ENCODE measurements at regions not wholly inside any gene's neighbourhood (a gene's known extent, or its start where the extent isn't known, plus 50 kb on each side); places are given as distances from the start of the nearest gene placed in this dataset.

DNA sequence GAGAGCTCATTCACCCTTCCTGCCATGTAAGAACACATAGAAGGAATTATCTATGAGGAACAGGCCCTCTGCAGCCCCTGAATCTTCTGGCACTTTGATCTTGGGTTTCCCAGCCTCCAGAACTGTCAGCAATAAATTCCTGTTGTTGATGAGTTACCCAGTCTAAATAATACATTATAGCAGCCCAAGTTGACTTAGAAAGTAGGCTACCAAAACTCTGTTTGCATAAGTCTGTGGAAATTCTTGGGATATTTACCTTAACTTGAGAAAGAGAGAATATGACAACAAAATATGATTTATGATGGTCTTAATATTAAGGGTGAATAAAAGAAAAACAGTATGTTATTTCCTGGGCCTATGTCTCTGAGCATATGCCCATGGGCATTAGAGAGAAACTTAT is 433.0 kb upstream of the LMO3 start:
- Histone ChIP-seq H3K4me2 (ENCODE audit: low read length) (no peak overlapping the region), H2AFZ (ENCODE audit: low read depth, low read length) (no peak overlapping the region), H3K79me2 (replicated peaks; ENCODE audit: insufficient read depth, low read length) (no peaks in the 10 kb centered on the region), H3F3A (ENCODE audit: insufficient read depth, low read length, poor library complexity, severe bottlenecking) (no peaks in the 10 kb centered on the region), H3K9me3 (ENCODE audit: low read length) (no peaks in the 10 kb centered on the region), H3K9ac (ENCODE audit: low read length) (no peak overlapping the region), H3K4me3 (ENCODE audit: low read length) (no peak overlapping the region), H3K9me2 (ENCODE audit: insufficient read depth, low read length) (no peaks in the 10 kb centered on the region), H3K27me3 (ENCODE audit: insufficient read depth, low read depth, low read length) (no peaks in the 10 kb centered on the region), H3K27ac (ENCODE audit: low read length) (no peak overlapping the region), H3K36me3 (ENCODE audit: insufficient read depth, low read length) (no peaks in the 10 kb centered on the region), H4K20me1 (ENCODE audit: insufficient read depth) (no peaks in the 10 kb centered on the region)
- TF ChIP-seq EP300 (conservative IDR thresholded peaks at IDR 0.05; ENCODE audit: poor library complexity, severe bottlenecking) (no peak), MXI1 (conservative IDR thresholded peaks at IDR 0.05; ENCODE audit: poor library complexity, severe bottlenecking) (no peak), TAF1 (IDR thresholded peaks at IDR 0.05; ENCODE audit: low read depth) (no peak), POLR2AphosphoS5 (IDR thresholded peaks at IDR 0.05) (no peak), CTCF (IDR thresholded peaks at IDR 0.05; ENCODE audit: poor library complexity, severe bottlenecking) (no peak), RAD21 (conservative IDR thresholded peaks at IDR 0.05) (no peak), SMC3 (conservative IDR thresholded peaks at IDR 0.05; ENCODE audit: poor library complexity) (no peak), EZH2 (IDR thresholded peaks at IDR 0.05; ENCODE audit: borderline replicate concordance, insufficient read depth, low read length, poor library complexity, severe bottlenecking) (no peak), REST (IDR thresholded peaks at IDR 0.05; ENCODE audit: borderline replicate concordance) (no peak)

- no peak for TF ChIP-seq CTCF (IDR thresholded peaks at IDR 0.05; ENCODE audit: poor library complexity, severe bottlenecking)
- no peak for TF ChIP-seq EP300 (conservative IDR thresholded peaks at IDR 0.05; ENCODE audit: poor library complexity, severe bottlenecking)
- no peak for TF ChIP-seq SMC3 (conservative IDR thresholded peaks at IDR 0.05; ENCODE audit: poor library complexity)
- TF ChIP-seq MXI1 (conservative IDR thresholded peaks at IDR 0.05; ENCODE audit: poor library complexity, severe bottlenecking) = no peak
- no peak for TF ChIP-seq TAF1 (IDR thresholded peaks at IDR 0.05; ENCODE audit: low read depth)
- no peak for TF ChIP-seq REST (IDR thresholded peaks at IDR 0.05; ENCODE audit: borderline replicate concordance)
- TF ChIP-seq EZH2 (IDR thresholded peaks at IDR 0.05; ENCODE audit: borderline replicate concordance, insufficient read depth, low read length, poor library complexity, severe bottlenecking) = no peak
- TF ChIP-seq POLR2AphosphoS5 (IDR thresholded peaks at IDR 0.05) = no peak
- no peak for TF ChIP-seq RAD21 (conservative IDR thresholded peaks at IDR 0.05)
- H3K9ac ChIP-seq (ENCODE audit: low read length) = no peak overlapping the region
- H3K4me2 ChIP-seq (ENCODE audit: low read length) = no peak overlapping the region
Measured at GRCh38 chr12:17035372-17035771, 429.4 kb upstream of the LMO3 start.

More at GRCh38 chr12:17035372-17035771, 429.4 kb upstream of the LMO3 start:
- Histone ChIP-seq H3K4me3 (ENCODE audit: low read length) (no peak overlapping the region), H3F3A (ENCODE audit: insufficient read depth, low read length, poor library complexity, severe bottlenecking) (no peaks in the 10 kb centered on the region), H3K9me2 (ENCODE audit: insufficient read depth, low read length) (no peaks in the 10 kb centered on the region), H3K27ac (ENCODE audit: low read length) (no peak overlapping the region), H3K36me3 (ENCODE audit: insufficient read depth, low read length) (no peaks in the 10 kb centered on the region), H4K20me1 (ENCODE audit: insufficient read depth) (no peaks in the 10 kb centered on the region), H3K9me3 (ENCODE audit: low read length) (no peaks in the 10 kb centered on the region), H3K79me2 (replicated peaks; ENCODE audit: insufficient read depth, low read length) (no peaks in the 10 kb centered on the region), H2AFZ (ENCODE audit: low read depth, low read length) (no peak overlapping the region), H3K27me3 (ENCODE audit: insufficient read depth, low read depth, low read length) (no peaks in the 10 kb centered on the region)

Data from neural cell (in vitro differentiated cells).